ENCODE measurements at regions not wholly inside any gene's neighbourhood (a gene's known extent, or its start where the extent isn't known, plus 50 kb on each side); places are given as distances from the start of the nearest gene placed in this dataset.

DNA sequence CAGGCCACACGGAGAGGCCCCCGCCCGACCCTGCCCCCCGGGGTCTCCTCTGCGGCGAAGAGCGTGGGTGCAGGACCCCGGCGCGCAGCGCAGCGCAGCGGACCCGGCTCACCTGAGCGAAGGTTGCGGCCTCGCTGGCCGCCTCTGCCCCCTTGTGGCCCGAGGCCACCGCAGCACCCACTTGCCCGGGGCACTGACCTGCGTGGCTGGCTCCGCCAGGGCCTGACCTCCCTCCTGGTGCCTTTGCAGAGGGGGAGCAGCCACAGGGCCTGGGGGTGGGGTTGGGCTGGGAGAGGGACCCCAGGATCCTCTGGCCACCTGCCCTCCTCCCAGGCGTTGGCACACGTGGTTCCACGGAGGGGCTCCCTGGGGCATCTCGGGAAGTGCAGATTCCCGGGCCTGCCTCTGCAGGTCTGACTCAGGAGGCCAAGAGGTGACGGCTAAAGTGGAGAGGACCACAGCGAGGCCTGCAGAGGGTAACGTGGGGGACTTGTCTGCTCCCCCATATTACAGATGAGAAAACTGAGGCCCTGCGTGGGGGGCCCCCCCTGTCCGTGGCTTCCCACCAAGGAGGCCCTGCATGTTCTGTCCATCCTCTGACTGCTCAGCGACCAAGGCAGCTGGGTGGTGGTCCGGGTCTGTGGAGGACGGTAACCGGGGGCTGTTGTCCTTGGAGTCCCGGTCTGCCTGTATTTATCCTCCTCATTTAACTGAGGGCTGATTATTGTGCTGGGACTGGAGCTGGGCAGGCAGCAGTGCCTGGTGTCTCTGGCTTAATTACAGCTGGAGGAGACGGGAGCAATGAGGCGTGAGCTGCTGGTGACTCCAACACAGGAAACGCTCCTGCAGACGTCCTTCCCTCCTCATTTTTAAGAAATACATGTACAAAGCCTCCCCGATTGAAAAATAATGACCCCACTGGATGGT, 67.9 kb upstream of the BEGAIN start:
- Histone ChIP-seq H3K27ac (no peak overlapping the region), H3K36me3 (no peaks in the 10 kb centered on the region), H3K27me3 (peaks cover 13 to 52% (median 29%) of the 10 kb centered on the region in 9 donors), H3K4me3 (no peak overlapping the region), H3K9me3 (no peaks in the 10 kb centered on the region), H3K4me1 (no peaks in the 10 kb centered on the region)
- intact Hi-C loops (cut with DNase I): loop anchor here in 6 of 10 donors (2.0 to 10.0 kb wide), 3 partner anchors 210 to 972 kb away; no protein-coding TSS in a partner anchor
- DNase-seq: peak in 1 of 5 donors; percentile 72
- peak in 3 of 4 donors; percentile 54 to 72 (median 67) for ATAC-seq
- TF ChIP-seq POLR2A (IDR thresholded peaks at IDR 0.05): no peak
- TF ChIP-seq, protein P1, sequence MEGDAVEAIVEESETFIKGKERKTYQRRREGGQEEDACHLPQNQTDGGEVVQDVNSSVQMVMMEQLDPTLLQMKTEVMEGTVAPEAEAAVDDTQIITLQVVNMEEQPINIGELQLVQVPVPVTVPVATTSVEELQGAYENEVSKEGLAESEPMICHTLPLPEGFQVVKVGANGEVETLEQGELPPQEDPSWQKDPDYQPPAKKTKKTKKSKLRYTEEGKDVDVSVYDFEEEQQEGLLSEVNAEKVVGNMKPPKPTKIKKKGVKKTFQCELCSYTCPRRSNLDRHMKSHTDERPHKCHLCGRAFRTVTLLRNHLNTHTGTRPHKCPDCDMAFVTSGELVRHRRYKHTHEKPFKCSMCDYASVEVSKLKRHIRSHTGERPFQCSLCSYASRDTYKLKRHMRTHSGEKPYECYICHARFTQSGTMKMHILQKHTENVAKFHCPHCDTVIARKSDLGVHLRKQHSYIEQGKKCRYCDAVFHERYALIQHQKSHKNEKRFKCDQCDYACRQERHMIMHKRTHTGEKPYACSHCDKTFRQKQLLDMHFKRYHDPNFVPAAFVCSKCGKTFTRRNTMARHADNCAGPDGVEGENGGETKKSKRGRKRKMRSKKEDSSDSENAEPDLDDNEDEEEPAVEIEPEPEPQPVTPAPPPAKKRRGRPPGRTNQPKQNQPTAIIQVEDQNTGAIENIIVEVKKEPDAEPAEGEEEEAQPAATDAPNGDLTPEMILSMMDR (IDR thresholded peaks at IDR 0.05): peak; percentile 30 to 71 (median 58)
- WGBS, 4 donors: 31 to 57% (median 41%) methylated on average over 18 to 43 of the region's 43 CpGs

DNA sequence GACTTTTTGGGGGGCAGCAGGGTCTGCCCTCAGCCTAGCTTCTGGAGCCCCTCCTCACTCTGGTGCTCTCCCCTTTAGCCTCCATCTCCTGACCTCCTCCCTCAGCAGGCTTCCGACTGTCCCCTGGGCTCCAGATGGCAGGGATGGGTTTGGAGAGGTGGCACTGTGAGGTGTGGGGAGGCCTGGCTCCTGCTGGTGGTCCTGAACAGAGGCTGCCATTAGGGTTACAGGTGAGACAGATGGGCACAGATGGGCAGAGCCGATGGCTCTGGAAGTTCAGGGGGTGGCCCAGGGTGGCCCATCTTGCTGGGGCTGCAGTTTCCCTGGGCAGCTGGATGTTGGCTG, 68.5 kb upstream of the BEGAIN start:
- intact Hi-C loops (cut with DNase I): loop anchor here in 5 of 10 donors (2.0 to 10.0 kb wide), 3 partner anchors 211 to 972 kb away; no protein-coding TSS in a partner anchor
- H3K4me3 ChIP-seq: no peak overlapping the region
- H3K27ac ChIP-seq: no peak overlapping the region
- no peak for TF ChIP-seq POLR2A (IDR thresholded peaks at IDR 0.05)
- TF ChIP-seq, protein P1 (IDR thresholded peaks at IDR 0.05): no peak
- no peaks in the 10 kb centered on the region for H3K4me1 ChIP-seq
- H3K27me3 ChIP-seq: peaks cover 13 to 48% (median 29%) of the 10 kb centered on the region in 9 donors
- WGBS, 4 donors: 76 to 95% (median 95%) methylated on average over 2 of the region's 2 CpGs
- no peak for ATAC-seq
- DNase-seq: peak in 1 of 5 donors; percentile 33
- H3K36me3 ChIP-seq: no peaks in the 10 kb centered on the region
- no peaks in the 10 kb centered on the region for H3K9me3 ChIP-seq

DNA sequence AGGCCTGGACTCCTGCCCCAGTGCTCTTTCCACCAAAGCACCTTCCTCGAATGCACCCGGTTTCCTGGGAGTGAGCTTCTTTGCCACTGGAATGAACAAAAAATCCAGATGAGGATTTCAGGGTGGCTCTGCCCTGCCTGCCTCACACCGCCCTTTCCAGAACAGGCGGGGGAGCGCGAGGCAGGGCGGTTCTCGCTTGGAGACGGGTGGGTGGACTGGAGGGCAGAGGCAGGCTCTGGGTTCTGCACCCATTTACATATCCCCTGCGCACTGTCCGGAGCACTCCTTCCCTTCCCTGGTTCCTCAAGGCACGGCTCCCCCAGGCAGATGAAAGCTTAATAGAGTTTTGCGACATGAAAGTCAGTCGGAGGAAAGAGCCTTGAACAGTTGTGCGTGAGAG, 69.7 kb upstream of the DLK1 start:
- H3K9me3 ChIP-seq: no peaks in the 10 kb centered on the region
- no peak overlapping the region for H3K4me3 ChIP-seq
- H3K4me1 ChIP-seq: no peaks in the 10 kb centered on the region
- H3K27ac ChIP-seq: no peak overlapping the region
- ATAC-seq (no peak), DNase-seq (peak in 1 of 5 donors; percentile 56)
- no peaks in the 10 kb centered on the region for H3K36me3 ChIP-seq
- TF ChIP-seq, protein P1 (IDR thresholded peaks at IDR 0.05): no peak
- no peak for TF ChIP-seq POLR2A (IDR thresholded peaks at IDR 0.05)
- 76 to 84% (median 82%) methylated on average over 15 of the region's 15 CpGs for WGBS, 4 donors
- intact Hi-C loops (cut with DNase I): loop anchor here in 4 of 10 donors (5.0 to 10.0 kb wide), 2 partner anchors 212 to 970 kb away; no protein-coding TSS in a partner anchor
- H3K27me3 ChIP-seq: peaks cover 13 to 45% (median 29%) of the 10 kb centered on the region in 9 donors

DNA sequence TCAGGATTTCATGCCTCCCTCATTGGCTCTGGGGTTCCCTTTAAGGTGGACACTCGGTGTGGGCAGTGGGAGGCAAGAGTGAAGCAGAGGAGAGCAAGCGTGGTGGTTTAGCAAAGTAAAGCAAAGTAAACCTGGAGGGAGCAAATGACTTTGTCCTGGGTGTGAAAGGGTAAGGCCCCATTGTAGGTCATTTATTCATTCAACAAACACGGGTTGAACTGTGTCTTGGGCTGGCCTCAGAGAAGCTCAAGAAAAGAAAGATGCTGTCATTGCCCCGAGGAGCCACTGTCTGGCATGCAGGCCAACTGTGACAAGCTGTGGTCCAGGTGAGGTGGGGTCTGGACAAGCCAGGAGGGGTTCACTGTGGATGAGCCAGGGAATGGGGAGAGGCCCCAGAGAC, 68.9 kb upstream of the DLK1 start:
- intact Hi-C loops (cut with DNase I): loop anchor here in 4 of 10 donors (5.0 to 10.0 kb wide), 2 partner anchors 213 to 970 kb away; no protein-coding TSS in a partner anchor
- Histone ChIP-seq H3K4me1 (peaks cover 0 to 3% (median 0%) of the 10 kb centered on the region in 12 donors), H3K9me3 (no peaks in the 10 kb centered on the region), H3K4me3 (no peak overlapping the region), H3K27me3 (peaks cover 13 to 45% (median 29%) of the 10 kb centered on the region in 9 donors), H3K36me3 (no peaks in the 10 kb centered on the region), H3K27ac (no peak overlapping the region)
- TF ChIP-seq, protein P1 (IDR thresholded peaks at IDR 0.05): no peak
- TF ChIP-seq POLR2A (IDR thresholded peaks at IDR 0.05): no peak
- 70 to 81% (median 74%) methylated on average over 4 of the region's 4 CpGs for WGBS, 4 donors
- ATAC-seq (no peak), DNase-seq (peak in 1 of 5 donors; percentile 31)
